GM19328 (cell line): ENCODE measurements at regions not wholly inside any gene's neighbourhood (a gene's known extent, or its start where the extent isn't known, plus 50 kb on each side); places are given as distances from the start of the nearest gene placed in this dataset.
"Not testable (repeated sequence)": the region's sequence is repeated elsewhere in the genome, so short reads cannot be mapped to it uniquely, and the experiment has no call there.

Source experiments
- ATAC-seq: cut with Tn5 transposase; IDR thresholded peaks from one replicate; pipeline ENCODE4 v1.9.1; 2021; ENCODE audit warnings: mild to moderate bottlenecking, moderate library complexity; ENCODE audit not compliant: unreplicated experiment

DNA sequence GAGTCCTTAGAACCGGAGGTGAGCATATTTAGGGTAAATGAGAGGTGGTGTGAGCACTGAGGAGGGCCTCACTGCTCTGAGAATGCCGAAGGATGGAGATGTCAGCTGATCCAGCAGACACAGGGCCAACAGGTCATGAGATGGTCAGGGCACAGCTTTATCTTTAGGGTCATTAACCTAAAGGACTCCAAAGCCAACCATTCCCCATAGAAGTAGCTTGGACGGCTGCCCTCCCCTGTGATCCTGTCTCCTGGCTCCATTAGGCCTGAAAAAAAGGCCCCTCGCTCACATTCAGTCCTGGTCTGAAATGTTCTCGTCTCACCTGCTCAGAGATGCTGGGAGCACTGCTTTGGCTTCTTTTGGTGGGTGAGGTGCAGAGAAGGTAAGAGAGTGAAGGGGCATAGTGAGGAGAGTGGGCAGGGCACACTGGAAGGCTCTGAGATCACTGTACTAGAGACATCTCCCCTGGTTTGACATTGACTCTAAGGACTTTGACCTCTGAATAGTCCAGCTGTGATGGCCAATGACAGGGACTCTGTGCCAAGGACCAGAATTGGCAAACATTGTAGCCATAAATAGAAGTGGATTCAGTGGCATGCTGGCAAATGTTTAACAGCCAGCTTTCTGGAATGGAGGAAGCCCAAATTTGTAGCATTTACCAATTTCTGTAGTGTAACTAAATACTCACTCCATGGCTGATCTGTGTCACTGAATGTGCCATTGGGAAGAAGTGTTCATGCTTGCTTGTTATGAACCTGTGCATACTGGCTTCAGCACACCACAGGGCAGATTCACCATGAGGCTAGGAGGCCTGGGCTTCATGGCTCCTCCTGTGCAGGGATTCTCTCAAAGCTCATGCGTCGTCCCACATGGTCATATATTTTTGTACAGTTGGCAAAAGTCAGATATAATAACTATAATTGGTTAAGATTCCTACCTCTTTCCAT lies 76.2 kb upstream of the MRPS22 start:
- ATAC-seq: no peak

DNA sequence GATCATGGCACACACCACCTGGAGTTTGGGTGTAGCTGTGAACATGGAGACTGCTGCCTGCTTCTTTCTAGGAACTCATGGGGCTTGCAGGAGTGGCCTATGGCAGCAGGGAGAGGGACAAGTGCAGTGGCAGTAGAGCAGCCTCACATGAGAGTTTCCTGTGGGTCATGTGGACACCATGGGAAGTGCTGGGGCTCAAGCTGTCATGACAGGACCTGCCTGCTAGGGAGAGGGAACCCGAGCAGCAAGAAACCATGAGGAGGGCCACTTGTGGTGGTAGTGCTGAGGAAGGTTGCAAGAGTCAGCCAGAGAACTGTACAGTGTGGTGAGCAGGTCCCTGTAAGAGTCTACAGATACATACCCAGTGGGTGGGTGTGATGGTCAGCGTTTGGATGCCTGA lies 73.8 kb upstream of the MRPS22 start:
- ATAC-seq: no peak

DNA sequence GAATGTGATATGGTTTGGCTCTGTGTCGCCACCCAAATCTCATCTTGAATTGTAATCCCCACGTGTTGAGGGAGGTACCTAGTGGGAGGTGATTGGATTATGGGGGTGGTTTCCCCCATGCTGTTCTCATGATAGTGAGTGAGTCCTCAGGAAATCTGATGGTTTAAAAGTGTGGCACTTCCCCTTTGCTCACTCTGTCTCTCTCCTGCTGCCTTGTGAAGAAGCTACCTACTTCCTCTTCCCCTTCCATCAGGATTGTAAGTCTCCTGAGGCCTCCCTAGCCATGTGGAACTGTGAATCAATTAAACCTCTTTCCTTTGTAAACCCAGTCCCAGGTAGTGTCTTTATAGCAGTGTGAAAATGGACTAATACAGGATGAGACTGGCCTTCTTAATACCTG lies 73.2 kb upstream of the MRPS22 start:
- ATAC-seq: not testable (repeated sequence)

DNA sequence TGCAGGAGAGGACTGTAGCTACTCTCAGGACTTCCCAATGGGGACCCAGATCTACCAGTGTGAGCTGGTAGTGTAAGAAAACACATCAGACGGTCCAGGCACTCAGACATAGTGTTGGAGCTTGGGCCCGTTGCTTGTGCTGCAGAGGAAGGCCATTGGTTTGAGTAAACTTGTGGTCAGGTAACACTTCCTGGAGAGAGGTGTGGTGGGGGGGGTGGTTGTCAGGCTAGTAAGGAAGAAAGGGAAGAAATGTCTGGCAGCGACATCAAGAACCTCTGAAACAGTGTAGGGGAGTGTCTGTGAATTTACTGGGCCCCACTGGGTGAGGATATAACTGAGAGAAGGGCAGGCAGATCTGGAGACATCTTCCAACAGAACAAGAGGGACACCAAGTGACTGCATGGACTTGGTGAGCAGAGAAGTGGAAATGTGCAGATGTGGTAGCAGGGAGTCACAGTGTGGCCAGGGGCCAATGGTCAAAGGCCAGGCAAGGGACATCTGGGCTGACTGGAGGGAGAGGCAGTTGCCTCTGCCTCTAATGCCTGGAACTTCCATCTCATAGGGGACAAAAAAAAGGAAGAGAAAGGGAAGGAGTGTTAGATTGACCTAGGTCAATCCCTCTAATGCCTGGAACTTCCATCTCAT lies 63.7 kb upstream of the MRPS22 start:
- no peak for ATAC-seq

DNA sequence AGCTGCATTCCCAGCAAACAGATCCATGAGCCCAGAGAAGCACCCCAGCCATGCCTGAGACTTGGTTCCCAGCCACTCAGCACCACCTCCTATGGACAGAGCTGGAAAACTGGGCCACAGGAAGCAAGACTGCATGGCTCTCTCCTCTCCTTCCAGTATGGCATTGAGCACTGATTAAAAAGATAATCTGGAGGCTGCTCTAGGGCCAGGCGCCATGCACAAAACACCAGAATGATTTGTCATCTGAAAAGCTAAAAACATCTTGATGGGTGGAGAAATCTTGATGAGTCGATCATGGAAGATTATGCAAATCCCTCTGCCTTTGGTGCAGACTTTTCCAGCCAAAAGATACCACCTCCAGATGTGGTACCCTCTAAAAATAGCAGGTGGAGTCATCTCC lies 62.7 kb upstream of the MRPS22 start:
- no peak for ATAC-seq

DNA sequence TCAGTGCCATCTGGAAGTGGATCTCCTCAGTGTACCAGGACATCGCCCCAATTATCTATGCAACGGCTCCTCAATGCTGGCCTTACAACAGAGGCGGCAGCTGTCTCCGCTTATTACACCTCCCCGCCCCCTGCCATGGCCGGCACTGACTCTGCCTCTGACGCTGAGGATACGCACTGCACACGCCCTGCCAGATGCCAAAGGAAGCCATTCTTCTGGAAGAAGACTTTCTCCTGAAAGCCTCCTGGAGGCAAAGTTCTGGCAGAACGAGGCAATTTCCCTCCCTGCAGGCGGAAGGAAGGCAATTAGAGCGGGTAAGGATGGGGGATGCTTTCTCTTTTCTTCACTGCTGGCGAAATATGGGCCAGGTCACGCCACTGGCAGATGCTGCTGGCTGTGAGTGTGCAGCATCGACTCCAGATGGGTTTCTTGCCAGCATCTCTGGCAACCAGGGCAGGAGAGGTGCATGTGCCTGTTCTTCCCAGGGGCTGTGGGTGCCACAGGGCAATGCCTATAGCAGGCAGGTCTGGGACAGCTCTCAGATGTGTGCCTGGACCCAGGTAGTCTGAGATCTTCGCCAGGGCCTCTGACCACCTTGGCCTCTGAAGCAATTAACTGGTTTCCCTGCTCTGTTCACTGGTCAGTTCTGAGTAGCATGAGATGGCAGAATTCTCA lies 62.2 kb upstream of the MRPS22 start:
- no peak for ATAC-seq

DNA sequence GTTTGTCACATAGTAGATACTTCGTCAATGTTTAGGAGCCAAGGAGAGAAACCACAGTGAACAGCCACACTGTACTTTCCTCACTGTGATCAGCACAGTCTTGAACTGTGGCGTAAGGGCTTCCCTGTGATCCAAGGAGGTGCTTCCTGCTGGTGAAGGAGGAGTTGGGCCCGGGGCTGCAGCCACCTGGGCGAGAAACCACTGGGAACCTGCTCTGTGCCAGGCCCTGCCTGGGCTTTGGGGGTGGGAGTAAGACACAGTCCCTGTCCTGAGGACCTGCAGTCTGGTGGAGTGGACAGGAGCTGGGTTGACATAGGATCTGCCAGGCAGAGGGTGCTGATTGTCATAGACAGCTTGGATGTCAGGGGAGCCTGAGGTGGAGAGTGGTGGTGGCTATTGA lies 60.5 kb upstream of the MRPS22 start:
- no peak for ATAC-seq

DNA sequence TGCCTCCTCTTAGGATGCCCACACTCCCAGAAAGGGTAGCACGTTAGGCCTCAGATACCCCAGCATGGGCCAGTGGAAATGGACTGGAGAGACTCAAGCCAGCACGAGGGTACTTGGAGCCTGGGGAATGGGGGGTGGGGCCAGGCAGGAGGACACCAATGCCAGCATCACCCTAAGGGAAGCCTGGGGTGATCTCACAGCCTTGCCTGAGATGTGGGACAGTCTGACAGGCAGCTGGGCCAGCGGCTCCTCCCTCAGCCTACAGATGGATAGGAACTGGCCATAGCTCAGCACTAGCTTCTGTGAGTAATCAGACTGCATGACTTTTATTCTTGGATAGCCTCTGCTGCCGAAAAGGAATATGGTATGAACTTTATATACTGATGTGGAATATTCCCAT lies 59.6 kb upstream of the MRPS22 start:
- ATAC-seq: no peak

DNA sequence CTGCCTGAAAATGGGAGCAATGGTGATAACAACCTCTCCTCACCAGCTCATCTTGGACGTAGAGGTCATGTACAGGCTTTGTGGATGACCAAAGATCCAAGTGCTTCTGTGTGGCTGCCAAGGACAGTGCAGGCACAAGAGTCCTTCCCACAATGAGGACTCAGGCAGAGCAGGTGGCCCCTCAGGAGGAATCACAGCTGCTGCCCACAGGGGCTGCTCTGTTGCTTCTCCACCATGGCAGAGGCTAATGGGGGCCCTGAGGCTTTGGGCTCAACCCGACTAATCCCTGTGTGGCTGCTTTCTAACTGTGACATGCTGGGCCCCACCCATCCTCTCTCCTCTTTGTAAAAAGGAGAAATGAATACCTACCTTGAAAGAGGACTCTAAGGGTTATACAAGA lies 58.1 kb upstream of the MRPS22 start:
- ATAC-seq: no peak

DNA sequence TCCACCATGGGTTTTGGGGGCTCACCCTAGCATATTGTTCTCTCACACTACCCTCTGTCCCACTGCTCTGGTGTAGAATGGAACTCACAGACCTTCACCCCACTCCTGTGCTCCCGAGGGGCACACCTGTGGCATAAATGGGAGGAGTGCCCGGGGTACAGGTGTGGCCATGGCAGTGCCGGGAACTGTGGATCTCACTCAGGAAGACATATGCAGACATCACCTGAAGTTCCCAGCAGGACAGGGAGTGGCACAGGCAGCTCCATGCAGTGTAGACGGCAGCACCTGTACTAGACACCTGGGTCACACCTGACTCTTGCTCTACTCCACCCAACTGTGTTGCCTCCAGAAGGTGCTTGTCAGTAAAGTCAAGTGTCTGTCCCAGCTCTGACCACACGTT lies 57.6 kb upstream of the MRPS22 start:
- no peak for ATAC-seq

DNA sequence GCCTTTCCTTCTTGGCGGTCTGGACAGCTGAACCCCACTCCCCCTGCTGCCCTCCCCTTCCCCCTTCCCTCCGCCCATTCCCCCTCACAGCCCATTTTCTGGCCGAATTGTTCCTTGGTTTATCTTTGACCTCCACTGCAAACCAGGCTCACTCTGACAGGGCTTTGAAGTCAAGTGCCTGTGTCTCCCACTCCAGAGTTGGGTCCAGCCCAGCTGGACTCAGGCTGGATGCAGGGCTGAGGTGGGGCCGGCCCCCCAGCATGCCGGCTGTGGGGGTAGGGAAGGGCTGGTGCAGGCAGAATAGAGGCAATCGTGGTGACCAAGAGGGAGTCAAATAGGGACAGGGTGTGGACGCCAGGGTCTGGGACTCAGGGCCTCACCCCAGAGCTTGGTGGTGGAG lies 57.0 kb upstream of the MRPS22 start:
- ATAC-seq: no peak

DNA sequence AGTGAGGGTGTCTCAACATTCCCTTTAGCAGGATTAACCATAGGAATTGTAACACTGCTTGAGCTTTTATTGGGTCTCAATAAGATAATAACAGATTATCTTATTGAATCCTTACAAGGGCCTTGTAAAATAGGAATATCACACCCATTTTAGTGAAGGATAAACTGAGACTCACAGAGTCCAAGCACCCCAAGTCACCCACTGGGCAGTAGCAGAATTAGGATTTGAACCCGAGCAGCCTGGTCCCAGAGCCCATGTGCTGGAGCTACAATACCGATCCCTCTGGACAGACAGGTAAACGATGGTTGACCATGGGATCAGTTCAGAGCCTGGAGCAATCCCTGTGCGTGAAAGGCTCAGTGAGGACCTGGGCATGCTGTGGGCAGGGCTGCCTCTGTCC lies 56.3 kb upstream of the MRPS22 start:
- ATAC-seq: no peak

DNA sequence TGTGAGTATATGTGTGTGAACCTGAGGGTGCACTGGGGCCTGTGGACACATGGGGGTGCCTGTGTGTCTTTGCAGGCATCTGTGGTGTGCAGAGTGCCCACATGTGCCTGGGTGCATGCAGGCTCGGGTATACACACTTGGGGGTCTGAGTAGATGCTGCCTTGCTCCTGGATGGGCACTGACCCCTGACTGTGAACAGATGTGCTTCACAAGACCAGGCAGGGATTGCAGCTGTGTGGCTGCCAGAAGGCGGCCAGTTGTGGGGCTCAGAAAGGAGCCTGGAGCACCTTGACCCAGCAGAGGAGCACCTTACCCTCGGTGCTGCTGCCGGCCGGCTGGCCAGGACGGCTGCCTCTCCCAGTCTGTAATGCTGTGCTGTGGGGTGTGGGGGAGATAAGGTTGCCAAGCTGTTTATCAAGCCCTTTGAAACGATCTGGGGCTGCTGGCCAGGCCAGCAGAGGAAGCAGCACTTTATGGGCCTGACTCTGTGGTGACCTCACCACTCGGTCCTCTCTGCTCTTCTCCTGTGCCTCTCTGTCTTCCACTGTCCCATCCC lies 55.5 kb upstream of the MRPS22 start:
- ATAC-seq: no peak

DNA sequence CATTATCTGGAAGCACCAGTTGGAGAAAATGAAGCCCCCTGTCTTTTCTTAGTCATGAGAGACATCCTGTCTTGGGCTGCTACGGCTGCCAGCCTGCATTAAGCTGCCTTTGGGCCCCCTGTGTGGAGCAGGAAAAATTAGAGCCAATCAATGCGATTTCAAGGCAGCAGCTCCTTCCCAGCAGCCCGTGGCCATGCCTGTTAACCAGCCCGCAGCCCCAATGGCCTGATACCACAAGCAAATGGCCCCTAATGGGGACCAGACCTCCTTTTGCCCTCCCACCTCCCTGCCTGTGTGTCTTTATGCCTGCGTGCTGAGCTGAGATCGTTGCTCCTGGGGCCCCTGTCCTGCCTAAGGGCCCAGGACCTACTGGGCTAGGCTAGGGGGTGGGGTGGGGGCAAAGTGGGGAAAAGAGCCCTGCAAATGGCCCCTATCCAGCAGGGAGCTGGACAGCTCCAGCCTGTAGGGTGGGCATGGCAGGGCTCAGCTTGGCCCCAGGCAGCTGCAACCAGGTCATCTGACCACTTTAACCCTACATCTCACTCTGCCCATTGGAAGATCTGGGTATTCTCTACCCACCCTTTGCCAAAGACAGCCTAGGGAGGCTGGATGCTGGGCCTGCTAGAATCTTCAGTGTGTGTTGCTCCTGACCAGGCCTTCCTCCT lies 53.8 kb upstream of the MRPS22 start:
- no peak for ATAC-seq

DNA sequence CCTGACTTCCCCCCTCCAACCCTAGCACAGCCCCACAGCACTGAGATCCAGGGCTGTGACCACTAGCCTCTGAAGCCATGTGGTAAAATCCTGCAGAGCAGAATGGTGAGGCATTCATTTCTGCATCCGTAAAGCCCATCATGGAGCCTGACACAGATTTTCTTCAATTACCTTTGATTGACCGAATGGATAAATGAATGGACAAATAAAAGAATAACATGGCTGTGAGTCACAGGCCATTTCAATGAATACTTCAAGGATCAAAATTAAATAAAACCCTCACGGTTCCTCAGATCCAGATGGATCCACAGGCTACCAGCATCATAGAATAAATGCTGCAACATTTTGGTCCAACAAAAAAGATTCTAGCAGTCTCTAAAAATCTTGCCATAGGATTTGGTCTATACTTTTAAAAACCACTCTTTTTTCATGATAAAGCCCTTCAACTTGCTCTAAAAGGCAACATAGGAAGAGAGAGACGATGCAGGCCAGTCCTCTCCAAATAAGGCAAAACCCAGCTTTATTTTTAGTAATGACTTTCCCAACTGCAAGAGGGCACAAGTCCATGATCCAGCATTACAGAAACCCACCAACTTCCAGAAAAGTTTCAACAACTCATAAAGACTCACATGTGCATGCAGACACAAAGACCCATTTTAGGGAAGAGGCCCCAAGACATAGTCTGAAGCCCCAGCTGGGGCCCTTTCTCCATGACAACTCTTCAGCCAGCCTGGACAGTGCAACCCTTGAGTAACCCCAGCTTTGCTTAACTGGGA lies 52.4 kb upstream of the MRPS22 start:
- ATAC-seq: no peak

DNA sequence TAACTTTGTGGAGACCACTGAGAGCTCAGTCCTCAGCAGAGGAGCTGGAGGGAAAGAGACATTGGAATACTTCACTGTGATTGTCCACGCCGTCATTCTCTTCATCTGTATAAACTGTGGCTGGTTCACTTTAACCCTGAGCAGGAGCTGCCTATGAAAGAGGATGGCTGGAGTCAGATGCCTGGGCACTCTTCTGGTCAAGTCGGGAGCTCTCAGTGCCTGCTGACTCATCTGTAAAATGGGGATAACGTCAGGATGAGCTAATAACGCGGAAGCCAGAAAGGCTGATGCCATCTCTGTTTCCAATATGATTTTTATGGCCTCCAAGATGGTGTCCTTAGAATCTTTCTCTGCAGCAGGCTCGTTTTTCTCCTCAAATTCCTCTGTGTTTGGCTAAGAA lies 51.6 kb upstream of the MRPS22 start:
- ATAC-seq: no peak

DNA sequence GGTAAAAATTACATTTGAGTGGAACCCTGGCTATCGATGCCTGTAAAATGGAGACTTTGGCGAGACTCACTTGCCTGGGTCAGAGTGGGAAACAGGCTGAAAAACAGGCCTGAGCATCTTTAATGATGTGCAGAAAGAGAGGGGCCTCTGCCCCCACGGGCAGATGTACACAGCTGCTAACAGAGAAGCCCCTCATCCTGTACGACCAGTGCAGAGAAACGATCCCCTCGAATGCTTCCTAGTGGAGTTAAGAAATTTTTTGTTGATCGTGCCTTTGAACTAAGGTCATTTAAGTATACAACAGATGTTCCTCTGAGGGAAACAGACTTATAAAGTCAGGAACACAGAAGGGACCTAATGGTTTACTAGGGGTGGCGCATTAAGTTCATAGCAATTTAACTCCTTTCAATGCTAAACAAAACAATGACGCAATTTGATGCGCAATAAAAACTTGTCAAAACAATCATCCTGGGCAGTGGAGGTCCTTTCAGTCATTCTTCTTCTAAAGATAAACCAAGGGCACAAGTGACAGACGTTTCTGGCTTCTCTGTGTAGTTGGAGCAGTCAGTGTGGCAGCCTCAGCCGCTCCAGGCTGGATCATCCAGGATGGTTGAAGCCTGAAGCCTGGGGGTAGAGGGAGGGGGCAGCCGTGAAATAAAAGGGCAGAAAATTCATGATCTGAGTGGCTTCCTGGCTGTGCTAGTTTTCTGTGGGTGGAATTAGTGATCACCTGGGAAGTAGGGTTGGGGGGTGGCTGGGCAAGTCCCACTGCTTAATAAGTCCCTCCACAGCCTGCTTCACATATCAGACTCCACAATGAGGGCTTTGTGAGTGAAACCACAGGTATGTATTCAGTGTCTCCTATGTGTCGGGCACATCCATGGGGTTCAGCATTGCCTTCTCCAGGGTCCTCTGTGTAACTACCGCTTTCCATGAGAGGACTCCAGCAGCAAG lies 50.8 kb upstream of the MRPS22 start:
- ATAC-seq: no peak

DNA sequence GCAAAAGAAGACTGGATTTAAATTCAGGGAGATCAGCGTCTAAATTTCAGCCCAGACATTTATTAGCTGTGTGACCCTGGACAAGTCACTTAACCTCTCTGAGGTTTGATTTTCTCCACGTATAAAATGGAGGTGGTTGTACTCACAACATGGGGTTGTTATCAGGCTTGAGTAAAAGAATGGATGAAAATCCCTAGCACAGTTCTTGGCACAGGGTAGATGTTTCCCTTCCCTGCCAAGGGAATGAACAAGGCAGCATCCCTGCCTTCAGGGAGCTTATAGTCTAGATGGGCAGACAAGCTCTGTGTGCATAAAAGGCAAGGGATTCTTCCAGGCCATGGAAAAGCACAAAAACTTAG lies 50.2 kb upstream of the MRPS22 start:
- ATAC-seq: no peak
